ENCODE measurements at regions not wholly inside any gene's neighbourhood (a gene's known extent, or its start where the extent isn't known, plus 50 kb on each side); places are given as distances from the start of the nearest gene placed in this dataset.

GRCh38 chr11:14583252-14584034, 60.2 kb upstream of the PDE3B start:
- Histone ChIP-seq H3K36me3 (no peaks in the 10 kb centered on the region), H3K9me3 (no peaks in the 10 kb centered on the region), H3K4me1 (peaks cover 8% of the 10 kb centered on the region), H3K27me3 (no peaks in the 10 kb centered on the region), H3K4me3 (no peak overlapping the region), H3K27ac (no peak overlapping the region)
- intact Hi-C loops (cut with DNase I) = no loop called here
- no peak for ATAC-seq
- no peak for TF ChIP-seq CTCF (IDR thresholded peaks at IDR 0.05)
- DNase-seq = no peak

- intact Hi-C loops (cut with DNase I) = no loop called here
These were observed 59.6 kb upstream of the PDE3B start for GRCh38 chr11:14584035-14584363.

GRCh38 chr11:14584595-14584994, 59.0 kb upstream of the PDE3B start:
- DNase-seq (no peak), ATAC-seq (peak; percentile 63)
- Histone ChIP-seq H3K4me3 (no peak overlapping the region), H3K9me3 (no peaks in the 10 kb centered on the region), H3K4me1 (no peaks in the 10 kb centered on the region), H3K36me3 (no peaks in the 10 kb centered on the region), H3K27ac (no peak overlapping the region), H3K27me3 (no peaks in the 10 kb centered on the region)
- TF ChIP-seq CTCF (IDR thresholded peaks at IDR 0.05) = no peak
- intact Hi-C loops (cut with DNase I) = no loop called here

More at GRCh38 chr11:14584035-14584363, 59.6 kb upstream of the PDE3B start:
- peaks cover 4% of the 10 kb centered on the region for H3K4me1 ChIP-seq
- no peak for TF ChIP-seq CTCF (IDR thresholded peaks at IDR 0.05)
- no peak overlapping the region for H3K4me3 ChIP-seq
- H3K9me3 ChIP-seq = no peaks in the 10 kb centered on the region
- no peaks in the 10 kb centered on the region for H3K36me3 ChIP-seq
- ATAC-seq (no peak), DNase-seq (no peak)
- H3K27me3 ChIP-seq = no peaks in the 10 kb centered on the region
- H3K27ac ChIP-seq = no peak overlapping the region

DNA sequence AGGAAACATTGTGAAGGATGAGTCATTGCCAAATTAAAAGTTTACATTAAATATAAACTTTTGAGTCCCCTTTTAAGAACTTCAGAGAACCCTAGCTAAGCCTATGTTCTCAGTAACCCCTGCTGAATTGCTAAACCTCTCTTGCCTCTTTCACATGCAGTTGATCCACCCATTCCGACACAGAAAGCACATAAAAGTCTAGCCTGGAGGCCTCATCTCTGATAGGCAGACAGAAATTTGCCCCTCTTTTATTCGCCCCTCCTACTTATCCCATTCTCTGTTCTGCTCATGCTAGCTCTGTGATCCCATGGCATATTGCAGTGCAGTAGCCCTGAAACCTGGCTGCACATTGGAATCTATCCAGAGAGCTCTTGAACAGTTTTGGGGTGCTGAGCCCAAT, 58.2 kb upstream of the PDE3B start:
- H3K9me3 ChIP-seq = no peaks in the 10 kb centered on the region
- no peaks in the 10 kb centered on the region for H3K4me1 ChIP-seq
- DNase-seq (no peak), ATAC-seq (no peak)
- H3K4me3 ChIP-seq = no peak overlapping the region
- H3K27ac ChIP-seq = no peak overlapping the region
- intact Hi-C loops (cut with DNase I) = no loop called here
- no peak for TF ChIP-seq CTCF (IDR thresholded peaks at IDR 0.05)
- H3K27me3 ChIP-seq = no peaks in the 10 kb centered on the region
- H3K36me3 ChIP-seq = no peaks in the 10 kb centered on the region

- DNase-seq = no peak
- no peaks in the 10 kb centered on the region for H3K36me3 ChIP-seq
- no peak overlapping the region for H3K4me3 ChIP-seq
- peak; percentile 82 for ATAC-seq
- H3K9me3 ChIP-seq = no peaks in the 10 kb centered on the region
- no peak for TF ChIP-seq CTCF (IDR thresholded peaks at IDR 0.05)
- H3K27me3 ChIP-seq = no peaks in the 10 kb centered on the region
- no peaks in the 10 kb centered on the region for H3K4me1 ChIP-seq
- H3K27ac ChIP-seq = no peak overlapping the region
- intact Hi-C loops (cut with DNase I) = no loop called here
These were observed 56.3 kb upstream of the PDE3B start for GRCh38 chr11:14587258-14587657.

GRCh38 chr11:14588681-14589080, 54.9 kb upstream of the PDE3B start:
- Histone ChIP-seq H3K4me3 (no peak overlapping the region), H3K27me3 (no peaks in the 10 kb centered on the region), H3K36me3 (no peaks in the 10 kb centered on the region), H3K9me3 (no peaks in the 10 kb centered on the region), H3K27ac (no peak overlapping the region), H3K4me1 (no peaks in the 10 kb centered on the region)
- intact Hi-C loops (cut with DNase I) = no loop called here
- no peak for TF ChIP-seq CTCF (IDR thresholded peaks at IDR 0.05)
- ATAC-seq = no peak
- DNase-seq = no peak
